ENCODE measurements at regions not wholly inside any gene's neighbourhood (a gene's known extent, or its start where the extent isn't known, plus 50 kb on each side); places are given as distances from the start of the nearest gene placed in this dataset.

GRCh38 chr5:57711471-57711870 lies 228.9 kb upstream of the ACTBL2 start:
- no peak for DNase-seq (ENCODE audit: low read depth)
- TF ChIP-seq, protein P1, sequence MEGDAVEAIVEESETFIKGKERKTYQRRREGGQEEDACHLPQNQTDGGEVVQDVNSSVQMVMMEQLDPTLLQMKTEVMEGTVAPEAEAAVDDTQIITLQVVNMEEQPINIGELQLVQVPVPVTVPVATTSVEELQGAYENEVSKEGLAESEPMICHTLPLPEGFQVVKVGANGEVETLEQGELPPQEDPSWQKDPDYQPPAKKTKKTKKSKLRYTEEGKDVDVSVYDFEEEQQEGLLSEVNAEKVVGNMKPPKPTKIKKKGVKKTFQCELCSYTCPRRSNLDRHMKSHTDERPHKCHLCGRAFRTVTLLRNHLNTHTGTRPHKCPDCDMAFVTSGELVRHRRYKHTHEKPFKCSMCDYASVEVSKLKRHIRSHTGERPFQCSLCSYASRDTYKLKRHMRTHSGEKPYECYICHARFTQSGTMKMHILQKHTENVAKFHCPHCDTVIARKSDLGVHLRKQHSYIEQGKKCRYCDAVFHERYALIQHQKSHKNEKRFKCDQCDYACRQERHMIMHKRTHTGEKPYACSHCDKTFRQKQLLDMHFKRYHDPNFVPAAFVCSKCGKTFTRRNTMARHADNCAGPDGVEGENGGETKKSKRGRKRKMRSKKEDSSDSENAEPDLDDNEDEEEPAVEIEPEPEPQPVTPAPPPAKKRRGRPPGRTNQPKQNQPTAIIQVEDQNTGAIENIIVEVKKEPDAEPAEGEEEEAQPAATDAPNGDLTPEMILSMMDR (IDR thresholded peaks at IDR 0.05; ENCODE audit: insufficient read depth, low read depth, low read length) = no peak
- no peak overlapping the region for H3K4me3 ChIP-seq (ENCODE audit: low read depth, low read length)

DNA sequence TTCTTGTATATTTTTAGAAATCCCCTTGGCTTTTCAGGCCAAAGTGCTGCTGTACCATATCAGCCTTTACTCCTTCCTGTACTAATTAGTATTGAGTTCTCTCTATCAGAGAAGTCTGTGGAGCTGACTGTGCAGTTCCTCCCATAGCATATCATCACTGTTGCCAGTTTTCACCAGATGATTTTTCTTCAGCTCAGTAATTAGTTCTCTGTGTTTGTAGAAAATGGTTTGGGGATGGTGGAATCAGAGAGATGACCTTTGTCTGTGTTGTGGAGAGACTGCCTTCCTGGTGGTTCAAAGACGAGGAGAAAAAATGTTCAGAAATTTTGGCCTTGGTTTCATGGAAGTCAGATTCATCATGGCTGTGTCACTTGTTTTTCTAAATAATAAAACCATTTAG lies 227.5 kb upstream of the ACTBL2 start:
- TF ChIP-seq, protein P1 (IDR thresholded peaks at IDR 0.05; ENCODE audit: insufficient read depth, low read depth, low read length) = no peak
- H3K4me3 ChIP-seq (ENCODE audit: low read depth, low read length) = no peak overlapping the region

GRCh38 chr5:57705769-57706168 lies 223.2 kb upstream of the ACTBL2 start:
- TF ChIP-seq, protein P1 (IDR thresholded peaks at IDR 0.05; ENCODE audit: insufficient read depth, low read depth, low read length) = no peak
- H3K4me3 ChIP-seq (ENCODE audit: low read depth, low read length) = no peak overlapping the region
- DNase-seq (ENCODE audit: low read depth) = no peak

More for the DNA sequence above, 227.5 kb upstream of the ACTBL2 start:
- DNase-seq (ENCODE audit: low read depth) = peak; percentile 33

DNA sequence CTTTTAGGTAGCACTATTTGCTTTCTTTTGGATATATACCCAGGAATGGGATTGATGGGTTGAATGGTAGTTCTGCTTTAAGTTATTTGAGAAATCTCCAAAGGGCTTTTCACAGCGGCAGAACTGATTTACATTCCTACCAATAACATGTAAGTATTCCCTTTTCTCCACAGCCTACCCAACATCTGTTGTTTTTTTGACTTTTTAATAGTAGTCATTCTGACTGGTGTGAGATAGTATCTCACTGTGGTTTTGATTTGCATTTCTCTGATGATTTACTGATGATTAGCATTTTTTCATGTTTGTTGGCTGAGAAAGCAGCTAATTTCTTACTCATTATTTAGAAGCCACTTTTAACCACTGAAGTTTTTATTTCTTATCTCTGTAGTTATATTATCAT lies 221.1 kb upstream of the ACTBL2 start:
- no peak overlapping the region for H3K4me3 ChIP-seq (ENCODE audit: low read depth, low read length)
- TF ChIP-seq, protein P1 (IDR thresholded peaks at IDR 0.05; ENCODE audit: insufficient read depth, low read depth, low read length) = no peak
- DNase-seq (ENCODE audit: low read depth) = peak; percentile 66

GRCh38 chr5:57700484-57700883 lies 217.9 kb upstream of the ACTBL2 start:
- DNase-seq (ENCODE audit: low read depth) = no peak
- no peak overlapping the region for H3K4me3 ChIP-seq (ENCODE audit: low read depth, low read length)
- TF ChIP-seq, protein P1 (IDR thresholded peaks at IDR 0.05; ENCODE audit: insufficient read depth, low read depth, low read length) = no peak

- no peak for DNase-seq (ENCODE audit: low read depth)
- TF ChIP-seq, protein P1 (IDR thresholded peaks at IDR 0.05; ENCODE audit: insufficient read depth, low read depth, low read length) = no peak
- no peak overlapping the region for H3K4me3 ChIP-seq (ENCODE audit: low read depth, low read length)
These were observed 217.5 kb upstream of the ACTBL2 start for GRCh38 chr5:57700072-57700471.

- TF ChIP-seq, protein P1 (IDR thresholded peaks at IDR 0.05; ENCODE audit: insufficient read depth, low read depth, low read length) = no peak
- no peak overlapping the region for H3K4me3 ChIP-seq (ENCODE audit: low read depth, low read length)
- no peak for DNase-seq (ENCODE audit: low read depth)
These were observed 216.2 kb upstream of the ACTBL2 start for GRCh38 chr5:57698802-57699201.
